Central memory CD8-positive, alpha-beta T cell (primary cell): ENCODE measurements at regions not wholly inside any gene's neighbourhood (a gene's known extent, or its start where the extent isn't known, plus 50 kb on each side); places are given as distances from the start of the nearest gene placed in this dataset.
"Not testable (repeated sequence)": the region's sequence is repeated elsewhere in the genome, so short reads cannot be mapped to it uniquely, and the experiment has no call there.

Experiments
- ATAC-seq: fragments of 150-1000 bp; cut with Tn5 transposase; replicated peaks from 2 replicates; pipeline ENCODE4 v1.10.0; 2022; ENCODE audit warnings: mild to moderate bottlenecking, moderate FRiP score, moderate number of reproducible peaks; ENCODE audit not compliant: poor library complexity, severe bottlenecking; ENCODE audit errors: extremely low read depth
- DNase-seq, 2 donors: peaks; one replicate each; pipeline ENCODE4 v3.0.0; 2021; ENCODE audit warnings: low spot score in 2 of 2
- H3K27ac Mint-ChIP-seq: one replicate; pipeline ENCODE4 v1.8.0; 2022; ENCODE audit warnings: low read depth, mild to moderate bottlenecking, moderate library complexity, mixed read lengths
- H3K27me3 Mint-ChIP-seq: one replicate; pipeline ENCODE4 v1.8.0; 2022; ENCODE audit warnings: mixed read lengths
- H3K36me3 Mint-ChIP-seq: one replicate; pipeline ENCODE4 v1.8.0; 2022; ENCODE audit warnings: mild to moderate bottlenecking, moderate library complexity, mixed read lengths; ENCODE audit not compliant: insufficient read depth
- H3K4me1 Mint-ChIP-seq: one replicate; pipeline ENCODE4 v1.8.0; 2022; ENCODE audit warnings: mixed read lengths
- H3K4me3 Mint-ChIP-seq: one replicate; pipeline ENCODE4 v1.8.0; 2022; ENCODE audit warnings: mild to moderate bottlenecking, moderate library complexity, mixed read lengths
- H3K9me3 Mint-ChIP-seq: one replicate; pipeline ENCODE4 v1.8.0; 2022; ENCODE audit warnings: mixed read lengths

- Mint-ChIP-seq H3K4me1 (peaks cover 18% of the 10 kb centered on the region), H3K36me3 (peaks cover 25% of the 10 kb centered on the region), H3K27me3 (no peaks in the 10 kb centered on the region), H3K4me3 (no peak overlapping the region), H3K9me3 (no peaks in the 10 kb centered on the region), H3K27ac (no peak overlapping the region)
- no peak for DNase-seq
- ATAC-seq, result no peak
These were observed 203.9 kb downstream of the C9orf50 start for GRCh38 chr9:129416821-129417539.

- DNase-seq, result no peak
- no peak overlapping the region for H3K4me3 Mint-ChIP-seq
- ATAC-seq, result no peak
- H3K9me3 Mint-ChIP-seq, result no peaks in the 10 kb centered on the region
- no peak overlapping the region for H3K27ac Mint-ChIP-seq
- H3K27me3 Mint-ChIP-seq, result no peaks in the 10 kb centered on the region
- peaks cover 33% of the 10 kb centered on the region for H3K36me3 Mint-ChIP-seq
- H3K4me1 Mint-ChIP-seq, result peaks cover 17% of the 10 kb centered on the region
These were observed 204.8 kb downstream of the C9orf50 start for GRCh38 chr9:129415942-129416651.

- H3K27ac Mint-ChIP-seq, result peak overlapping the region; percentile 89
- no peak for DNase-seq
- peaks cover 6% of the 10 kb centered on the region for H3K9me3 Mint-ChIP-seq
- no peak for ATAC-seq
- H3K36me3 Mint-ChIP-seq, result peaks cover 39% of the 10 kb centered on the region
- H3K4me1 Mint-ChIP-seq, result peaks cover 25% of the 10 kb centered on the region
- H3K4me3 Mint-ChIP-seq, result no peak overlapping the region
- no peaks in the 10 kb centered on the region for H3K27me3 Mint-ChIP-seq
These were observed 205.6 kb downstream of the C9orf50 start for GRCh38 chr9:129414993-129415941.

GRCh38 chr9:129414377-129414992 lies 206.4 kb downstream of the C9orf50 start:
- peak overlapping the region; percentile 89 for H3K27ac Mint-ChIP-seq
- H3K27me3 Mint-ChIP-seq, result no peaks in the 10 kb centered on the region
- H3K36me3 Mint-ChIP-seq, result peaks cover 44% of the 10 kb centered on the region
- no peak for DNase-seq
- H3K4me1 Mint-ChIP-seq, result peaks cover 24% of the 10 kb centered on the region
- peaks cover 10% of the 10 kb centered on the region for H3K9me3 Mint-ChIP-seq
- no peak for ATAC-seq
- H3K4me3 Mint-ChIP-seq, result peak overlapping the region; percentile 74

GRCh38 chr9:129413537-129414376 lies 207.1 kb downstream of the C9orf50 start:
- H3K4me1 Mint-ChIP-seq, result peaks cover 24% of the 10 kb centered on the region
- peaks cover 44% of the 10 kb centered on the region for H3K36me3 Mint-ChIP-seq
- DNase-seq (peak; percentile 98), ATAC-seq (peak; percentile 81)
- H3K27me3 Mint-ChIP-seq, result no peaks in the 10 kb centered on the region
- H3K9me3 Mint-ChIP-seq, result peaks cover 10% of the 10 kb centered on the region
- H3K27ac Mint-ChIP-seq, result peak overlapping the region; percentile 89
- peak overlapping the region; percentile 74 for H3K4me3 Mint-ChIP-seq

GRCh38 chr9:129412814-129413536 lies 207.9 kb downstream of the C9orf50 start:
- DNase-seq (peak; percentile 30 to 37), ATAC-seq (peak; percentile 12)
- no peaks in the 10 kb centered on the region for H3K27me3 Mint-ChIP-seq
- peaks cover 10% of the 10 kb centered on the region for H3K9me3 Mint-ChIP-seq
- peak overlapping the region; percentile 74 for H3K4me3 Mint-ChIP-seq
- H3K36me3 Mint-ChIP-seq, result peaks cover 48% of the 10 kb centered on the region
- H3K4me1 Mint-ChIP-seq, result peaks cover 24% of the 10 kb centered on the region
- H3K27ac Mint-ChIP-seq, result peak overlapping the region; percentile 89

GRCh38 chr9:129412176-129412813 lies 208.6 kb downstream of the C9orf50 start:
- not testable (repeated sequence) for DNase-seq, H3K27me3 Mint-ChIP-seq, ATAC-seq, H3K9me3 Mint-ChIP-seq
- Mint-ChIP-seq H3K27ac (peak overlapping the region; percentile 89), H3K4me1 (peaks cover 21% of the 10 kb centered on the region), H3K4me3 (peak overlapping the region; percentile 74), H3K36me3 (peaks cover 48% of the 10 kb centered on the region)

GRCh38 chr9:129411501-129412175 lies 209.3 kb downstream of the C9orf50 start:
- no peaks in the 10 kb centered on the region for H3K27me3 Mint-ChIP-seq
- peak overlapping the region; percentile 89 for H3K27ac Mint-ChIP-seq
- DNase-seq (no peak), ATAC-seq (no peak)
- H3K4me1 Mint-ChIP-seq, result peaks cover 19% of the 10 kb centered on the region
- peak overlapping the region; percentile 28 for H3K4me3 Mint-ChIP-seq
- H3K9me3 Mint-ChIP-seq, result peaks cover 10% of the 10 kb centered on the region
- H3K36me3 Mint-ChIP-seq, result peaks cover 48% of the 10 kb centered on the region

GRCh38 chr9:129410226-129410625 lies 210.7 kb downstream of the C9orf50 start:
- Mint-ChIP-seq H3K9me3 (peaks cover 10% of the 10 kb centered on the region), H3K27me3 (no peaks in the 10 kb centered on the region), H3K27ac (peak overlapping the region; percentile 89), H3K4me3 (peak overlapping the region; percentile 28), H3K4me1 (peaks cover 19% of the 10 kb centered on the region), H3K36me3 (peaks cover 46% of the 10 kb centered on the region)
- DNase-seq, result no peak
- peak; percentile 6 for ATAC-seq

- H3K4me1 Mint-ChIP-seq, result peaks cover 16% of the 10 kb centered on the region
- ATAC-seq (no peak), DNase-seq (no peak)
- peak overlapping the region; percentile 60 for H3K27ac Mint-ChIP-seq
- peaks cover 10% of the 10 kb centered on the region for H3K9me3 Mint-ChIP-seq
- peaks cover 34% of the 10 kb centered on the region for H3K36me3 Mint-ChIP-seq
- H3K4me3 Mint-ChIP-seq, result no peak overlapping the region
- no peaks in the 10 kb centered on the region for H3K27me3 Mint-ChIP-seq
These were observed 212.2 kb downstream of the C9orf50 start for GRCh38 chr9:129408535-129409215.
